ENCODE measurements at regions not wholly inside any gene's neighbourhood (a gene's known extent, or its start where the extent isn't known, plus 50 kb on each side); places are given as distances from the start of the nearest gene placed in this dataset.

DNA sequence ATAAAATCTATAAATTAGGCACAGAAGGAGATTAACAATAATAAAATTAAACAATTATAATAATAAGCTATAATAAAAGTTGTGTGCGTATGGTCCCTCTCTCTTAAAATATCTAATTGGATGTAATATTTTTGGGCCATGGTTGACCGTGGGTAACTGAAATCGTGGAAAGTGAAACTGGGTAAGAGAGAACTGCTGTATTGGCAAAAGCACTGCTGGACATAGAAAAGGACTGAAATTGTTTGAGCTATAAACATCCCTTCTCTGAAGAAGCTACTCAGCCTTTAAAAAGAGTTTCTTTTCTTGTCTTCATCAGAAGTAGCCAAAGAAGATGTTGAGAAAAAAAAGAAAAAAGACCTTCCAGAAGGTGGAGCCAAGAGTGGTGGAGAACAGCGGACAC is 379.4 kb downstream of the ZNF521 start:
- no peak for DNase-seq (ENCODE audit: low read depth, low spot score)
- CTCF ChIA-PET: no interaction called here
- no TSS peak for BruUV-seq (replicated peaks)
- in situ Hi-C loops (cut with HindIII; ENCODE audit: low pct_unique_long_range_greater_than_20kb, low sequenced_read_pairs) (no loop called here), intact Hi-C loops (cut with micrococcal nuclease; ENCODE audit: unreplicated experiment) (no loop called here)
- no peak overlapping the region for H3K4me3 ChIP-seq (ENCODE audit: low read depth in 2 of 2, low read length in 2 of 2)
- no peaks in the 10 kb centered on the region for H3K36me3 ChIP-seq (ENCODE audit: control insufficient read depth, insufficient read depth, low read length)
- H3K9me3 ChIP-seq (ENCODE audit: control insufficient read depth, insufficient read depth, low read depth, low read length): no peaks in the 10 kb centered on the region
- ATAC-seq: no peak
- POLR2A ChIA-PET: interaction anchor here (0.5 kb wide), 1 partner anchor 11 kb away, joined by 4 read pairs; no protein-coding TSS in a partner anchor
- H3K27me3 ChIP-seq (ENCODE audit: control insufficient read depth, insufficient read depth, low read length): no peaks in the 10 kb centered on the region
- H3K27ac ChIP-seq (ENCODE audit: low read length): no peak overlapping the region
- no peaks in the 10 kb centered on the region for H3K4me1 ChIP-seq (ENCODE audit: control insufficient read depth, insufficient read depth, low read length)
- TF ChIP-seq, protein P1, sequence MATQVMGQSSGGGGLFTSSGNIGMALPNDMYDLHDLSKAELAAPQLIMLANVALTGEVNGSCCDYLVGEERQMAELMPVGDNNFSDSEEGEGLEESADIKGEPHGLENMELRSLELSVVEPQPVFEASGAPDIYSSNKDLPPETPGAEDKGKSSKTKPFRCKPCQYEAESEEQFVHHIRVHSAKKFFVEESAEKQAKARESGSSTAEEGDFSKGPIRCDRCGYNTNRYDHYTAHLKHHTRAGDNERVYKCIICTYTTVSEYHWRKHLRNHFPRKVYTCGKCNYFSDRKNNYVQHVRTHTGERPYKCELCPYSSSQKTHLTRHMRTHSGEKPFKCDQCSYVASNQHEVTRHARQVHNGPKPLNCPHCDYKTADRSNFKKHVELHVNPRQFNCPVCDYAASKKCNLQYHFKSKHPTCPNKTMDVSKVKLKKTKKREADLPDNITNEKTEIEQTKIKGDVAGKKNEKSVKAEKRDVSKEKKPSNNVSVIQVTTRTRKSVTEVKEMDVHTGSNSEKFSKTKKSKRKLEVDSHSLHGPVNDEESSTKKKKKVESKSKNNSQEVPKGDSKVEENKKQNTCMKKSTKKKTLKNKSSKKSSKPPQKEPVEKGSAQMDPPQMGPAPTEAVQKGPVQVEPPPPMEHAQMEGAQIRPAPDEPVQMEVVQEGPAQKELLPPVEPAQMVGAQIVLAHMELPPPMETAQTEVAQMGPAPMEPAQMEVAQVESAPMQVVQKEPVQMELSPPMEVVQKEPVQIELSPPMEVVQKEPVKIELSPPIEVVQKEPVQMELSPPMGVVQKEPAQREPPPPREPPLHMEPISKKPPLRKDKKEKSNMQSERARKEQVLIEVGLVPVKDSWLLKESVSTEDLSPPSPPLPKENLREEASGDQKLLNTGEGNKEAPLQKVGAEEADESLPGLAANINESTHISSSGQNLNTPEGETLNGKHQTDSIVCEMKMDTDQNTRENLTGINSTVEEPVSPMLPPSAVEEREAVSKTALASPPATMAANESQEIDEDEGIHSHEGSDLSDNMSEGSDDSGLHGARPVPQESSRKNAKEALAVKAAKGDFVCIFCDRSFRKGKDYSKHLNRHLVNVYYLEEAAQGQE (IDR thresholded peaks at IDR 0.05; ENCODE audit: insufficient read depth in 1 of 2, low read depth in 2 of 2, low read length in 1 of 2): no peak
- TF ChIP-seq POLR2AphosphoS5 (IDR thresholded peaks at IDR 0.05; ENCODE audit: low read depth, low read length): no peak
- TF ChIP-seq TCF7L2 (IDR thresholded peaks at IDR 0.05; ENCODE audit: low read depth, low read length): no peak
- TF ChIP-seq, protein P2, sequence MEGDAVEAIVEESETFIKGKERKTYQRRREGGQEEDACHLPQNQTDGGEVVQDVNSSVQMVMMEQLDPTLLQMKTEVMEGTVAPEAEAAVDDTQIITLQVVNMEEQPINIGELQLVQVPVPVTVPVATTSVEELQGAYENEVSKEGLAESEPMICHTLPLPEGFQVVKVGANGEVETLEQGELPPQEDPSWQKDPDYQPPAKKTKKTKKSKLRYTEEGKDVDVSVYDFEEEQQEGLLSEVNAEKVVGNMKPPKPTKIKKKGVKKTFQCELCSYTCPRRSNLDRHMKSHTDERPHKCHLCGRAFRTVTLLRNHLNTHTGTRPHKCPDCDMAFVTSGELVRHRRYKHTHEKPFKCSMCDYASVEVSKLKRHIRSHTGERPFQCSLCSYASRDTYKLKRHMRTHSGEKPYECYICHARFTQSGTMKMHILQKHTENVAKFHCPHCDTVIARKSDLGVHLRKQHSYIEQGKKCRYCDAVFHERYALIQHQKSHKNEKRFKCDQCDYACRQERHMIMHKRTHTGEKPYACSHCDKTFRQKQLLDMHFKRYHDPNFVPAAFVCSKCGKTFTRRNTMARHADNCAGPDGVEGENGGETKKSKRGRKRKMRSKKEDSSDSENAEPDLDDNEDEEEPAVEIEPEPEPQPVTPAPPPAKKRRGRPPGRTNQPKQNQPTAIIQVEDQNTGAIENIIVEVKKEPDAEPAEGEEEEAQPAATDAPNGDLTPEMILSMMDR (IDR thresholded peaks at IDR 0.05): no peak
- TF ChIP-seq SIN3A (IDR thresholded peaks at IDR 0.05; ENCODE audit: borderline replicate concordance, insufficient read depth, low read depth, low read length): no peak

DNA sequence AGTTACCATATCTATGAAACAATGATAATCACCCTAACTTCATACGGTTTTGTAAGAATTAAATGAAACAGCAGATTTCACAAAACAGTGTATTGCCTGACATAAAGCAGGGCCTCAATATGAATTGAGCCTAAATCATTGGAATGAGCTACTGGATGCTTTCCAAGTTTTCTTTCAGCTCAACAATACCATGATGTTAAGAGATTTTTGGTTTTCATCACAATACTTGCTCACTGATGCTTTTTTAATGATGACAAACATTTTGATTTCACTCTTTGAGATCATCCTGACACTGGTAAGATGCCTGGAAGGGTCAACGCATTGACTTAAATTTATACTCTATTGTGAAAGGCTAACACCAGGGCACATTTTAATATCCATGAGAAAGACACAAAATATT is 377.5 kb downstream of the ZNF521 start:
- DNase-seq (ENCODE audit: low read depth, low spot score) (no peak), ATAC-seq (no peak)
- Histone ChIP-seq H3K27ac (ENCODE audit: low read length) (no peak overlapping the region), H3K4me1 (ENCODE audit: control insufficient read depth, insufficient read depth, low read length) (no peaks in the 10 kb centered on the region), H3K4me3 (ENCODE audit: low read depth in 2 of 2, low read length in 2 of 2) (no peak overlapping the region), H3K9me3 (ENCODE audit: control insufficient read depth, insufficient read depth, low read depth, low read length) (no peaks in the 10 kb centered on the region), H3K27me3 (ENCODE audit: control insufficient read depth, insufficient read depth, low read length) (no peaks in the 10 kb centered on the region; the same call in 1 of the 2 replicates), H3K36me3 (ENCODE audit: control insufficient read depth, insufficient read depth, low read length) (no peaks in the 10 kb centered on the region)
- ChIA-PET CTCF (no interaction called here), POLR2A (no interaction called here)
- in situ Hi-C loops (cut with HindIII; ENCODE audit: low pct_unique_long_range_greater_than_20kb, low sequenced_read_pairs): no loop called here
- TF ChIP-seq SIN3A (IDR thresholded peaks at IDR 0.05; ENCODE audit: borderline replicate concordance, insufficient read depth, low read depth, low read length): no peak
- no peak for TF ChIP-seq TCF7L2 (IDR thresholded peaks at IDR 0.05; ENCODE audit: low read depth, low read length)
- no peak for TF ChIP-seq POLR2AphosphoS5 (IDR thresholded peaks at IDR 0.05; ENCODE audit: low read depth, low read length)
- TF ChIP-seq, protein P2 (IDR thresholded peaks at IDR 0.05): no peak
- BruUV-seq (replicated peaks): no TSS peak
- intact Hi-C loops (cut with micrococcal nuclease; ENCODE audit: unreplicated experiment): no loop called here
